Loucy (cell line): ENCODE measurements at regions not wholly inside any gene's neighbourhood (a gene's known extent, or its start where the extent isn't known, plus 50 kb on each side); places are given as distances from the start of the nearest gene placed in this dataset.

Source experiments
- CTCF ChIP-seq: fragments of 200-600 bp; sonication (generic); conservative IDR thresholded peaks from 2 replicates; pipeline ENCODE4 v1.5.1; 2014; ENCODE audit warnings: mild to moderate bottlenecking, antibody characterized with exemption, low read length
- EZH2phosphoT487 ChIP-seq: fragments of 200-600 bp; IDR thresholded peaks from 2 replicates; pipeline ENCODE4 v1.6.1; 2018; ENCODE audit warnings: antibody characterized with exemption, mild to moderate bottlenecking, moderate library complexity, borderline replicate concordance

GRCh38 chr6:86723151-86723550 is 214.2 kb upstream of the HTR1E start:
- no peak for TF ChIP-seq CTCF
- no peak for TF ChIP-seq EZH2phosphoT487
